Stimulated activated effector memory CD8-positive, alpha-beta T cell treated with anti-CD3 and anti-CD28 coated beads, Interleukin-12 subunit alpha, Interleukin-12 subunit beta, amount 100 ng/mL, for 72 hours (primary cell): ENCODE measurements at regions not wholly inside any gene's neighbourhood (a gene's known extent, or its start where the extent isn't known, plus 50 kb on each side); places are given as distances from the start of the nearest gene placed in this dataset.

ENCODE experiments used
- ATAC-seq: fragments of 150-1000 bp; cut with Tn5 transposase; 2 replicates; pipeline ENCODE4 v1.10.0; 2021
- DNase-seq, 2 donors: peaks; one replicate each; pipeline ENCODE4 v3.0.0; 2021 to 2022; ENCODE audit warnings: low spot score in 2 of 2
- H3K27ac Mint-ChIP-seq: one replicate; pipeline ENCODE4 v1.8.0; 2022; ENCODE audit warnings: mild to moderate bottlenecking, mixed read lengths
- H3K36me3 Mint-ChIP-seq: one replicate; pipeline ENCODE4 v1.8.0; 2022; ENCODE audit warnings: mild to moderate bottlenecking, mixed read lengths
- H3K4me1 Mint-ChIP-seq: one replicate; pipeline ENCODE4 v1.8.0; 2022; ENCODE audit warnings: mixed read lengths
- H3K4me3 Mint-ChIP-seq: one replicate; pipeline ENCODE4 v1.8.0; 2022; ENCODE audit warnings: mild to moderate bottlenecking, mixed read lengths
- H3K9me3 Mint-ChIP-seq: one replicate; pipeline ENCODE4 v1.8.0; 2022; ENCODE audit warnings: mixed read lengths

DNA sequence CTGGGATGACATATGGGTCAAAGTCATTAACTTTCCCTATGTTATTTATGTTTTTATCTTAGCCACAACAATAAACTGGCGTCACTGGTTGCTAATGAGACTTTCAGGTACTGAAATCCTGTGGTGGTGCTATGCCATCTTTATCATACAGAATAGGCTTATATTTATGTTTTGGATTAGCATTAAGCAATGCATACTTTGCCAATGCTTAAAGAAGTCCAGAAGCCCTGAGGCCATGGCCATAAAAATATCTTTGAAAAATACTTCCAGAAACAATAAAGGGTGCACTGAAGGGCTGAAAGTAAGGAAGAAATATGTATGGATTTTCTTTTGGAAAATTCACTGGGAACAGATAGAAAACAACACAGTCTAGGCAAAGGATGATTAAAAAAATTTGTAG lies 304.6 kb upstream of the SLC10A2 start:
- DNase-seq (no peak), ATAC-seq (no peak)
- Mint-ChIP-seq H3K9me3 (no peaks in the 10 kb centered on the region), H3K36me3 (no peaks in the 10 kb centered on the region), H3K4me1 (no peaks in the 10 kb centered on the region), H3K4me3 (no peak overlapping the region), H3K27ac (no peak overlapping the region)

DNA sequence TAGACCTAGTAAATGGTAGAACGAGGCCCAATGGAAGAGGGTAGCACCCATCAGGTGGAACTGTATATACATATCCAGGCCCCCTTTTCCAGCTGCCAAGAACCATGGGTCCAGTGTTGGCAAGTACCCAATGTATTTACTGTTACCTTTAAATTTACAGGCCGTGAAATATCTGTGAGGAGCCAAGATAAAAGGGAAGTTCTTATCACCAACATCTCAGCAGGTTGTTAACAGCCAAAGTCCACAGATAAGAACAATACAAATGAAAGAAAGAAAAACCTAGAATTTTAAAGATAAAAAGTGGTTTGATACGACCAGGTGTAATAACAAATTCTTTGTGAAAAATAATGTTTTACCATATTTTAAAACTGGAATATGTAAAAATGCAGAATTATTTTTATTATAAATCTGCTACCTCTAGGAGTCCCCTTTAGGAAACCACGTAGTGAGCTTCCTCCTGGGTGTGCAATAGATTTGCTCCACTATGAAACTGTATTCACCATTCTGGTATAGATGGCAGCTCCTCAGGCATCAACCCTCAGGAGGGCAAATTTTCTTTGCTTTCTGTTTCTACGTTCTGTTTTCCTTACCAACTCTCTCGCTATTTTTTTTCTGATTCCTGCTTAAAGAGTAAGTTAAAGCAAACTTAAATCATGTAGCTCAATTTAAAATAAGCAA lies 292.2 kb upstream of the SLC10A2 start:
- H3K4me3 Mint-ChIP-seq = no peak overlapping the region
- peaks cover 12% of the 10 kb centered on the region for H3K9me3 Mint-ChIP-seq
- no peaks in the 10 kb centered on the region for H3K4me1 Mint-ChIP-seq
- no peaks in the 10 kb centered on the region for H3K36me3 Mint-ChIP-seq
- DNase-seq (no peak), ATAC-seq (no peak)
- H3K27ac Mint-ChIP-seq = no peak overlapping the region

DNA sequence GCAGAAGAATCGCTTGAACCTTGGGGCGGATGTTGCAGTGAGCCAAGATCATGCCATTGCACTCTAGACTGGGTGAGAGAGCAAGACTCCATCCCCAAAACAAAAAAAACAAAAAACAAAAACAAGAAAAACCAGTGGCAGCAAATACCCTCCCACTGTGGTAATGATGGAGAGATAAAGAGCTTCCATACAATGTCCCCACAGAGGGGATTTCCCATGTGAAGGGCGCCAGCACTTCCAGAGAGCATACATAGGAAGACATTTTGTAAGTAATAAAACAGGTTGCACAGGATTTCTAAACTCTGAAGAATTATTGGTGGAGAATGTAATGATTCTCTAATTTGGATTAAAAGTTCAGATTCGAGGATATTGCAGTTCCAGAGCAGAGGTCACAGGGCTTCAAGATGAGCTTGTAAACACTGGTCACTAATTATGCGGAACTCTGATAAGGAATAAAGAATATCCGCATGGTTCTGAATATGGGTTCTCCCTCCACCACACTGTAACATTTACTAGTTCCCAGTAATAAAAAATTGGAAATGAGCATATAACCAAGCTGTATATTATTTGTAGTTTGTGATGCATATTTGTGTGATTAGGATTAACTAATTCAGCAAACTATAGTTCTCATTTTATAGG lies 290.1 kb upstream of the SLC10A2 start:
- Mint-ChIP-seq H3K4me3 (no peak overlapping the region), H3K4me1 (no peaks in the 10 kb centered on the region), H3K36me3 (no peaks in the 10 kb centered on the region), H3K27ac (no peak overlapping the region), H3K9me3 (peaks cover 13% of the 10 kb centered on the region)
- ATAC-seq (no peak), DNase-seq (no peak)

DNA sequence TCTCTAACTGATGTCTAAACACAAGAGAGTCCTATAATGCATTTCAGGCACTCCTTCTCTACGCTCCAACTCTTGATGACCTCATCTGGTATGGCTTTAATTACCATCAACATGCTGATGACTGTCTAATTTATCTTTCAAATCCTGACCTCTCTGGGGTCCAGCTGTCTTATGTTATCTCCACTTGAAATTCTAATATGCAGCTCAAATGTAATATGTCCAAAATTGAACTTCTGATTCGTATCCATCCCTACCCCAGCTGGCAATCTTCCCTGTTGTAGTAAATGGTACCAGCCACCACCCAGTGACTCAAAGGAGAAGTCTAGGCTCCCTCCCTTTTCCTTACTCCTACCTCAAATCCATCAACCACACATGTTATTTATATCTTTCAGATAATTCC lies 288.0 kb upstream of the SLC10A2 start:
- Mint-ChIP-seq H3K4me1 (no peaks in the 10 kb centered on the region), H3K27ac (no peak overlapping the region), H3K36me3 (no peaks in the 10 kb centered on the region), H3K4me3 (no peak overlapping the region), H3K9me3 (peaks cover 11% of the 10 kb centered on the region)
- ATAC-seq = no peak
- no peak for DNase-seq

DNA sequence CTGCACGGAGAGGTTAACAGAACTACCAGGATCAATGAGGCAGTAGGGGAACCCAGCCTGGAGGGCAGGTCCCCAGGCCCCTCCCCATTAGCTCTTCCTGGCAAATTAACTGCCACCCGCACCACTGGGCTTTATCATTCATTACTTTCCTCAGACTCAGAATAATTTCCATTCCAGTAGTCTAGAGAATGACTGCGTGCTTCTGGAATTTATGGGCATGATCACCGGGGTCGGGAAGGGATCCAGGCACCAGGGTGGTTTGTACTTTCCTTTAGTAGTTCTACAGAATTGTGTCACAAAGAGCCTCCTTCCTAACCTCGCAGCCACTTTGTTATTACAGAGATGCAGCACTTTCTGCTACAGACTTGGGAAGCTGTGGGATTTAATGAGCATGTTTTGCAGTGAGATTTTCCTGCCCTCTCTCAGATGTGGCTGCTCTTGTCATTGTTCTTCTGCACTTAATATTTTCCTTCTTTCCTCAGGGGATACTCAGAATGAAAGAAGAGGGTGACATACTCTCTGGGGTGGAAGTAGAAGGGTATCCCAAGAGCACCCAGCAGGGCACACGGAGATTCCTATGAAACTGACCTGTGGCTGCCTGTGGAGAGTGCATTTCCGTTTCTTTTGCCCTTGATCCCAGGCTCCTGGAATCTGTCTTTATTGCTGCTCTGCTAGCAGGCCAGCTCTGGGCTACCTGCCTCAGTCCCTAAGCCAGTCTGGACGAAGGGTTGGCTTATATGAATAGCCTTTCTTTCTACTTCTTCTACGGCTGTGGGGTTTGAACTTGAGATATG lies 285.0 kb upstream of the SLC10A2 start:
- ATAC-seq (no peak), DNase-seq (no peak)
- Mint-ChIP-seq H3K36me3 (no peaks in the 10 kb centered on the region), H3K9me3 (peaks cover 17% of the 10 kb centered on the region), H3K4me1 (no peaks in the 10 kb centered on the region), H3K27ac (no peak overlapping the region), H3K4me3 (no peak overlapping the region)

DNA sequence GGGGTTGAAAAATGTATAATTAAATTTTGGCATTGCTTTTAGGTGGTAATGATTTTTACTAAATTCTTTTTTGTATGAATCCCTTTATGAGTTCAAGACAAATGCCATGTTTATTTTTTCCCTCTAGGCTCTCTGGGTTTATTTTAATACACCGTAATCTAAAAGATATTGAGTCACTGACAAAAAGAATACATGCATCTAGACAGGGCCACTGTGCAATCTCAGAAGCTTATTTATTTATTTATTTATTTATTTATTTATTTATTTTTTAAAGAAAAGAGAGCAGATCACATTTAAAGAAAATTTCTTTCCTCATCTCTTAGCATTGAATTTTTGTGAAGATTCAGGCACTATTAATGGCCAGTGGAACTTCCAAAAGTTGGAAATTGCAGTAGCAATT lies 283.9 kb upstream of the SLC10A2 start:
- no peak overlapping the region for H3K4me3 Mint-ChIP-seq
- no peaks in the 10 kb centered on the region for H3K4me1 Mint-ChIP-seq
- peaks cover 17% of the 10 kb centered on the region for H3K9me3 Mint-ChIP-seq
- H3K36me3 Mint-ChIP-seq = no peaks in the 10 kb centered on the region
- ATAC-seq (no peak), DNase-seq (no peak)
- no peak overlapping the region for H3K27ac Mint-ChIP-seq

DNA sequence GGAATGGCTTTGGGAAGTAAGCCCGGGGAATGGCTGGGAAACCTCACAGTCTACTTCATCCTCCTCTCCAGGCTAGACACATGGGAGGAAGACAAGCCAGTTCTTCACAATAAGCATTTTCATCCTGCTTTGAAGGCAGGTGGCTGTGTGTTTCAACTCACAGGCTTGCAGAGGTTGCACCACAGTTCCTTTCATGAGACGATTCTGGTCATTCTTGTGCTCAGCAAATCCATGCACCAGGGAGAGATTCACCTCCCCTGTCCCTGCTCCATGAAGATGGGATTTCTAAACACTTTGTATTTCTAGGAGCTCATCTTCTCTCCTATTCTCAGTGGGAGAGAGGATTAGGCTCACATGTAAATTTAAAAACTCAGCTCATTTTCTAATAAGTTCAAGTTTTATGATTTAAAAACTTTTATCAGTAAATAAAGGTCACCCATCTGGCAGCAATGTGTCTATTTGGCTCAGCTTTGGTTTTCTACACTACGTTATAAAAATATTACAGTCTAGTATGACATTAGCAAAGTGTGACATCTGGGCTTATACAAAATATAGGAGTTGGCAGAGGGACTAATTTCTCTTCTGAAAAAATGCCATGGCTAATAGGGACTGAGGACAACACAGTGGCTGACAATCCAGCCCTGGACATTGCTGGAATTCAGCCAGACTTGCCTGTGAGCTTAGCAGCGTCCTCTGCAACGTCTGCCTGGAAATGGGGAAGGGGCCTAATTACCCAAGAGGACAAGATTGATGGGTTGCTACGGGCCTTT lies 283.2 kb upstream of the SLC10A2 start:
- Mint-ChIP-seq H3K36me3 (no peaks in the 10 kb centered on the region), H3K9me3 (peaks cover 21% of the 10 kb centered on the region), H3K4me1 (no peaks in the 10 kb centered on the region), H3K4me3 (no peak overlapping the region), H3K27ac (no peak overlapping the region)
- no peak for ATAC-seq
- DNase-seq = no peak

DNA sequence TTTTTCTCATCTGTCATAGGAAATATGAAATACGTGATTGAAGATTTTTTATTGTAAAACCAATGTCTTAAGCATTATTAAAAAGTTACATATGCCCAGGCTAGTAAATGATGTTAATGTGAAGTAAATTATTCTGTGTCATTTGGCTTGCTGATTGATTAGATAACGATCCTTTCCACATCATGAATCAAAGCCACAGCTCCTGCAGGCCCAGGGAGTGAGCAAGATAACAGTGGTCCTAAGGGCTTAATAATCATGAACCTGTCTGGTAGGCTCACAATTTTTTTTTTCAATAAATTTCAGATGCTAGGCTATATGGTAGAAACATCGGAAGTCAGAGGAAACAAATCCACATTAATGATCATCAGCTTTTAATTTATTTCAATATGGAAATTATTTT lies 269.0 kb upstream of the SLC10A2 start:
- H3K9me3 Mint-ChIP-seq = no peaks in the 10 kb centered on the region
- no peak overlapping the region for H3K27ac Mint-ChIP-seq
- DNase-seq (no peak), ATAC-seq (no peak)
- H3K4me3 Mint-ChIP-seq = no peak overlapping the region
- H3K36me3 Mint-ChIP-seq = no peaks in the 10 kb centered on the region
- H3K4me1 Mint-ChIP-seq = no peaks in the 10 kb centered on the region

DNA sequence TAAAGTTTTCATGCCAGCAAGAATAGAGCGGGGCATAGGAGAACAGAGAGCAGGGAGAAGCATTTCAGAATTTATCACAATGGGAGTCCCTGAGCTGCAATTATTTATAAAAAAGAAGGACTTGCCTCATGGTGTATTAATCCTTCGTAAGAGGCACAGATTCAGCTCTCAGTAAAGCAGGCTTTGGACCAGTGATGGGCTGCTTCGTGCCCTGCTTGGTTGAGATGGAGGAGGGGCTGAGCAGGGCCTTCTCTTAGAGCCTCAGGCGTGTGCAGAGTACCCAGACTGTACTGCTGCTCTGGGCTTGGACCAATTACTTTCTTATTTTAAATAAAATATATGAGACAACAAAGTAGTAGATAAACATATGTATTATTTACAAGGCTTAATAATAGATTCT lies 265.7 kb upstream of the SLC10A2 start:
- Mint-ChIP-seq H3K4me3 (no peak overlapping the region), H3K9me3 (peaks cover 3% of the 10 kb centered on the region), H3K4me1 (no peaks in the 10 kb centered on the region), H3K36me3 (no peaks in the 10 kb centered on the region), H3K27ac (no peak overlapping the region)
- DNase-seq (no peak), ATAC-seq (no peak)

DNA sequence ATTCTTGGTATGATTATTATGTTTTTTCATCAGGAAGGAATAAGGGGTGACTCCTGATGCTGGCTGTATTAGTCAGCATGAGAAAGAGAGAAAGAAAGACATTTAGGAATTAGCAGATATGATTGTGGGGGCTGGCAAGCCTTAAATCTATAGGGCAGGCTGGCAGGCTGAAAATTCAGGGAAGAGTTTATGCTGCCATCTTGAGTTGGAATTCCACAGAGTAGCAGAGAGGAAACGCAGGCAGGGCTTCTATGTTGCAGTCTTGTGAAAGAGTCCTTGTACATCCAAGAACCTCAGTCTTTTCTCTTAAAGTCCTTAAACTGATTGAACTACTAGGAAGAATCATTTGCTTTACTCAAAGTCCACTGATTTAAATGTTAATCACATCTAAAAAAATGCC lies 262.7 kb upstream of the SLC10A2 start:
- Mint-ChIP-seq H3K4me1 (no peaks in the 10 kb centered on the region), H3K36me3 (no peaks in the 10 kb centered on the region), H3K27ac (no peak overlapping the region), H3K4me3 (no peak overlapping the region), H3K9me3 (peaks cover 10% of the 10 kb centered on the region)
- no peak for ATAC-seq
- no peak for DNase-seq

DNA sequence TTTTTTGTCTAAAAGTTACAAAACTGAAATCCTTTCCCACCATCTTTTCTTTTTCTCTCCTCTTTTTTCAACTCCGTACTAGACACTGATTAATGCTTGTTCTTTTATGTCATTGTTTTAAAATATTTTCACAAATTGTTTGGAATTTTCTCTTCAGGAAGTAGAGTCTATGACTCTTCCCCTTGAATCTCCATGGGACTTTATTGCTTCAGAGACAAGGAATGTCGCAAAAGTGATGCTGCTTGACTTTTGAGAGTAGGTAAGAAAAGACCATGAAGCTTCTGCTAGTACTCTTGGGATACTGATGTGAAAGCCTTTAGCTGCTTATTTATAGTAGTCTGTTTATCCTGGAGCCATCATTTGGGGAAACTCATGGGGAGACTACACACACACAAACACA lies 260.1 kb upstream of the SLC10A2 start:
- H3K9me3 Mint-ChIP-seq = peaks cover 16% of the 10 kb centered on the region
- ATAC-seq (no peak), DNase-seq (no peak)
- H3K36me3 Mint-ChIP-seq = no peaks in the 10 kb centered on the region
- H3K4me1 Mint-ChIP-seq = no peaks in the 10 kb centered on the region
- H3K4me3 Mint-ChIP-seq = no peak overlapping the region
- H3K27ac Mint-ChIP-seq = no peak overlapping the region

DNA sequence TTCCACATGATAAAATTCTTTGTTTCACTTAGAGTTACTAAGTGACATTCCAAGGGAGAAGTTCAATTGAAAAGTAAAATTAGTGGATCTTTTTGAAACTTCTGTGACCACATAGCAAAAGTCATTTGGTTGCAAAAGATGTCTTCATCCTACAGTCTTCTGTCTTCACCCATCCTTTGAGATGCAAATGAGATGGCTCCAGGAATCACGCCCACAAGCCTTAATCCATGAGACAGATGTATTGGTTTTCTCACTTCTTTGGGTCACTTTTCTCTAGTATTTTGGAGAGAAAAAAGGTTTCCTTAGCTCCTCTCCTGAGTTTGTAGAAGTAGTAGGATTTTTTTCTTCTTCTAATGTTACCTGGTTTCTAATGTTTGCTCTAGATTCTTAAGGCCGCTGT lies 259.5 kb upstream of the SLC10A2 start:
- no peak for ATAC-seq
- Mint-ChIP-seq H3K27ac (no peak overlapping the region), H3K9me3 (peaks cover 16% of the 10 kb centered on the region), H3K4me1 (no peaks in the 10 kb centered on the region), H3K36me3 (no peaks in the 10 kb centered on the region), H3K4me3 (no peak overlapping the region)
- DNase-seq = no peak

DNA sequence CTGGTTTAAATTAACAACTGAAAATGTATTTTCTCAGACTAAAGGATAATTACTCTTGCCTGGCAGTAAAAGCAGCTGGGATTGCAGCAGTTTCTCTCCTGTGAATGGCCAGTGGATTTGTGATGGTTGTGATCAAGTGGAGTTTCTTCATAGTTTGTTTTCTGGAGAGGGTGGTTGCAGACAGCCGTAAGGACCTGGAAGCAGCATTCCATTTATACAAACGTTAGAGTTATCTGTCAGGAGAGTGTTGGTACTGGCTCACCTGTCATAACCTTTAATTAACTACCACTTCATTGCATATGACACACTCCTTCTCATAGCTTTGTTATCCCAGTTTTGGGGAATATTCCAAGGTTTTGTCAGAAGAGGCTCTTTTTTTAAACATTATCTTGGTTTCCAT lies 258.4 kb upstream of the SLC10A2 start:
- Mint-ChIP-seq H3K4me1 (no peaks in the 10 kb centered on the region), H3K27ac (no peak overlapping the region), H3K9me3 (peaks cover 16% of the 10 kb centered on the region), H3K36me3 (no peaks in the 10 kb centered on the region), H3K4me3 (no peak overlapping the region)
- ATAC-seq (no peak), DNase-seq (no peak)

DNA sequence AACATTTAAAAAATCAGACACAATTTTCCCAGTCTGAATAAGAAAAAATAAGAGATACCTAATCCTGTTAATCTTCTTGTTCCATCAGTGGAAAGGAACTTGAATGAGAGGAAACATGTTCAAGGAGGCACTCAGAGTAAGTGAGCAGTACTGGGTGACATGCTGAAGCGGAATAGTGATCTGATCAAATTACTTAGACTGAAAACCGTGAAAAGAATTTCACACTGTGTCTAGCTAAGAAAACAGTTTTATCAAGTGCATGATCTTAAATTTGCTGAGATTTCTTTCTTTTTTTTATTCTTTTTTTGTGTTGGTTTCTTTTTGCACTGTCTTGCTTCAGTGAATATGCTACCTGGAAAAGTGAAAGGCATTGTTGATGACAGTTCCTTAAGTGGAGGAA lies 249.5 kb upstream of the SLC10A2 start:
- H3K4me3 Mint-ChIP-seq = no peak overlapping the region
- peaks cover 11% of the 10 kb centered on the region for H3K9me3 Mint-ChIP-seq
- no peaks in the 10 kb centered on the region for H3K4me1 Mint-ChIP-seq
- DNase-seq (no peak), ATAC-seq (no peak)
- H3K27ac Mint-ChIP-seq = no peak overlapping the region
- no peaks in the 10 kb centered on the region for H3K36me3 Mint-ChIP-seq

DNA sequence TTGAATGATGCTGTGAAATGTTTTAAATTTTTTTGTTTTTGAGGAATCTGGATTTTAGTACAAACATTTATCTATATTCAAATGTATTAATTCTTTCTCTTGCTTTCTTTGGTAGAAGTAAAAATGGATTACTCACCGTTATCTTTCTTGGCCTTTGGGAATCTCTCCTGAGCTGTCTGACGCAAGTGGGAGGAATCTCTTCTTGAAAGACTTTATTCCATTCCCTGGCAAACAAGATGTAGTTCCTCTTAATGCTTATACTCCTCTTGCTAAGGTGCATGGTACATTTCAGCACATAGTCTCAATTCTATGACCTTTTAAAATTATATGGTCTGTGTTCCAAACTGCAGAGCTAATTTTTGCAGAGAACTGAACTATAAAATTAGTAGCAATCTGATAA lies 246.2 kb upstream of the SLC10A2 start:
- Mint-ChIP-seq H3K27ac (no peak overlapping the region), H3K9me3 (peaks cover 21% of the 10 kb centered on the region), H3K36me3 (no peaks in the 10 kb centered on the region), H3K4me1 (no peaks in the 10 kb centered on the region), H3K4me3 (no peak overlapping the region)
- ATAC-seq (no peak), DNase-seq (no peak)
